ENCODE measurements at regions not wholly inside any gene's neighbourhood (a gene's known extent, or its start where the extent isn't known, plus 50 kb on each side); places are given as distances from the start of the nearest gene placed in this dataset.
"Not testable (repeated sequence)": the region's sequence is repeated elsewhere in the genome, so short reads cannot be mapped to it uniquely, and the experiment has no call there.

DNA sequence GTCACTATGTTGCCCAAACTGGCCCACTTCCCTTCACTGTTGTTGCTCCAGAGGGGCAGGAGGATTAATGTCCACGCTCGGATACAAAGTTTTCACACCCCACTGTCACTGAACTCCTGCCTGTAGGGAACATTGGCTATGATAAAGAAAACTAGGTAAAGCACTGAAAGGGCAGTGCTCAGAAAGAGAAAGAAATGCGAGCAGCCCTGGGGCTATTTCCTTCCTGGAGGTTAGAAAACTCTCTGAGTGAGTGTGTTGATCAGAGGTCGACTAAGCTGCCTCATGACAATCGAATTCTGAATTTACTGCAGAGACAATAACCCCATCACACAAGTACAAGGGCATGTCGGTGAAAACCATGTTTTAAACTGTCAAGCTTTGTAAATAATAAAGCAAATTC, 227.2 kb upstream of the PITRM1 start:
- DNase-seq = no peak

DNA sequence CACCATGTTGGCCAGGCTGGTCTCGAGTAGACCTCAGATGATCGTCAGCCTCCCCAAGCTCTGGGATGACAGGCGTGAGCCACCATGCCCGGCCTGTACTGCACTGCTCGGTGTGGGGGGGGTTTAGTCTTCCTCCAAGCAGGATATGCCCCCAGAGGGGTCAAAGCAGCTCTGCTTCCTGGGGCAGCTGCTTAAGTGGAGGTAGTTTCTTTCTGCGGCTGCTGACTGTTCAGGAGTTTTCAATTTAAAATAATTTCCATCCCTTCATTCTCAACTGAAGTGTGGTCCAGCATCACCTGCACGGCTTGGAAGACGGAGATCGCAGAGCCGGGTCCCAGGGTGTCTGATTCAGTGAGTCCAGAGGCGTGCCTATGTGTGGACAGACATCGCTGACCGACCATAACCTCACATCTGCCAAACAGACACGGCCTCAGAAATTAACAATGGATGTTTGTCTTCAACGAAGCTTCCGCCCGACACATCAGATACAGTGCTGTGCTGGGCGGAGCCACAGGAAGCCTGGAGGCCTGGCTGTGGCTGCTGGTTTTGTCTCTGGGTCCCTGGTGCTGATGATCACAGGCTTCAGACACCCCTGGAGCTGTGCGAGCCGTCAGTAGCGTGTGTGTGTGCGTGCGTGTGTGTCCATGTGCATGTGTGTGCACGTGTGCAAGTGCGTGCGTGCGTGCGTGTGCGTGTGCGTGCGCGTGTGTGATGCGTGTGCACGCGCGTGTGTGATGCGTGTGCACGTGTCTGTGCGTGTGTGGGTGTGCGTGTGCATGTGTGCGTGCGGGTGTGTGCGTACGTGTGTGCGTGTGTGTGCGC, 226.5 kb upstream of the PITRM1 start:
- DNase-seq = no peak

DNA sequence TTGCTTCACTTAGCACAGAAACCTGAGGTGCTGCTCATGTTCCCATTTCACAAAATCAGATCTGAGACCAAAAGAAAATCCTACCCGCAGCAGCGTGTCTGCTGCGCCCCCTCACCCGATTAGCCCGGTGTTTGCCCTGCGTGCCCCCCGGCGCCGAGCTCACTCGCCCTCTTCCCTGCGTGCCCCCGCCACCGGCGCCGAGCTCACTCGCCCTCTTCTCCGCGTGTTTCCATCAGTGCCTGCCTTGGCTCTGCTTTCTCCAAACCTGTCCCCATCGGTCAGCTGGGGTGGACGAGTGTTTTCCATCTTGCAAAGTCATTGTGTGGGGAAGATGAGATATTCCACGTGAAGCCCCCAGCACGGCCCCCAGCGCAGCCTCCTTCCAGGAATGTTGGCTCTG, 225.3 kb upstream of the PITRM1 start:
- DNase-seq = no peak

DNA sequence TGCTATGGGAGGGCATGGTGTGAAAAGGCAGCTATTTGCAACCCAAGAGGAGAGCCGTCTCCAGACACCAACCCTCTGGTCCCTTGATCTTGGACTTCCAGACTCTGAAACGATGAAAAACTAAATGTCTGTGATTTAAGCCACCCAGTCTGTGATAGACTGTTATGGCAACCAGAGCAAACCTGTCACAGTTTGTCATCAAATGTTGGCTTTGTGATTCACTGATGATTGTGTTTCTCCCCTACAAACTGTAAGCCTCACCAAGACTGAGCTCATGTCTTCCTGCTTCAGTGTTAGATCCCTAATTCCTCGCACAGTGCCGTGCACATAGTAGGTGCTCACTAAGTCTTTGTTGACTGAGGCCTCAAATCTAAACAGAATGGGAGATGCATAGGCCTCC, 224.6 kb upstream of the PITRM1 start:
- DNase-seq = no peak

DNA sequence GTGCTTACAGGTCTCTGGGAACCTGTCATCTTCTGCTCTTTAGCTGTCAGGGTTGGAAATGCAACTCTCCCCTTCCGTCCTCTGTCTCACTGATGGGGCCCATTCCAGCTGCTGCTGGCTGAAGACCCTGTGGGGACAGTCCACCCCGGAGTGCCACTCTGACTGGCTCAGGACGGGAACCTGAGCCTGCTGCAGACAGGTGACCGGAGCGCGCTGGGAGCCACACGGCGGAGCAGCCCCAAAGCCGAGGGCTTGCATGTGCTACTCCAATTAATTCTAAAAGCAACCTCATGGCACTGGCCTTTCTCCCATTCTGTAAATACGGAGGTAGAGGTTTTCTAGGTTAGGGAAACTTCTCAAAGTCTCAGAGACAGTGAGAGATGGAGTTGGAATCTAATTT, 223.5 kb upstream of the PITRM1 start:
- no peak for DNase-seq

DNA sequence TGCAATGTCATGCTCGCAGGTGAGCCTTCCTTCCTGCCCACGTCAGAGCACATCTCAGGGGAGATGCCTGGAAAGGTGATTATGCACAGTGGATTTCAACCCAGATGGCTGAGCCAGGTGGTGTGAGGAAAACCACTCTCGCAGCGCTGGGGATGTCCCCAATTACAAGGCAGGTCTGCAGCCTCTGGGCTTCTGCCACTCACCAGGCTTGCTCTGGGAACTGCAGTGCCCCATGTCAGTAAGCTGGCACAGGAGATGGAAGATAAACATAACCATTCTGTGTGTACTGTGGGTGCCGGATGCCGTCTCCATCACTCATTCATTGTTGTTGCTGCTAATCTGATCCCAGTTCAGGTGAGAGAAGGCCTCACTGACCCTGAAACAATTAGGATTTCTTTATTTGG, 222.9 kb upstream of the PITRM1 start:
- peak; percentile 48 for DNase-seq

DNA sequence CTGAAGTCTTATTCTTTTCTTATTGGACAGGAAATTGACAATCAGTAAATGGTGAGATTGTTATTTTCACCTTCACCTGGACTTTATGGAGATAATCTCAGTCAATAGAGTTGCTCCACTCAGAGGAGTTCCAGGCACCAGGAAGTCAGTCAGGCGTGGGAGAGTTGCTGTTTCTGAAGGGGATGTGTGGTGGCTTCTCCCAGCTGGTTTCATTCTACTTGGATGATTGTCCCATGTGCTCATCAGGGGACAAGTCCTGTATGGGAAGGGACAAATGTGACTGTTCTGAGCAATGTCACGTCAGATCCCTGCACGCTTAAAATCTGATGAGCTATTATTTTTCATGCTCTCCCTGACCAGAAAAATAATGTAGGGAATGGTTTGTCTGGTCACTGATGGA, 222.5 kb upstream of the PITRM1 start:
- DNase-seq = no peak

DNA sequence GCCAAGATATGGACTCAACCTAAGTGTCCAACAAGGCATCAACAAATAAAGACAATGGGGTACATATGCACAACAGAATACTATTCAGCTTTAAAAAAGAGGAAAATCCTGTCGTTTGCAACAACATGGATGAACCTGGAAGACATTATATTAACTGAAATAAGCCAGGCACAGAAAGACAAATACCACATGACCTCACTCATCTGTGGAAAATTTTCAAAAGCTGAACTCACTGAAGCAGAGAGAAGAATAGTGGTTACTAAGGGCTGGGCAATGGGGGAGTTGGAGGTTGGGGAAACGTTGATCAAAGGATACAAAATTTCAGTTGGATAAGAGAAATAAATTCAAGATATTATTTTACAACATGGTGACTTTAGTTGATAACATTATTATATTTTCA, 221.4 kb upstream of the PITRM1 start:
- no peak for DNase-seq

DNA sequence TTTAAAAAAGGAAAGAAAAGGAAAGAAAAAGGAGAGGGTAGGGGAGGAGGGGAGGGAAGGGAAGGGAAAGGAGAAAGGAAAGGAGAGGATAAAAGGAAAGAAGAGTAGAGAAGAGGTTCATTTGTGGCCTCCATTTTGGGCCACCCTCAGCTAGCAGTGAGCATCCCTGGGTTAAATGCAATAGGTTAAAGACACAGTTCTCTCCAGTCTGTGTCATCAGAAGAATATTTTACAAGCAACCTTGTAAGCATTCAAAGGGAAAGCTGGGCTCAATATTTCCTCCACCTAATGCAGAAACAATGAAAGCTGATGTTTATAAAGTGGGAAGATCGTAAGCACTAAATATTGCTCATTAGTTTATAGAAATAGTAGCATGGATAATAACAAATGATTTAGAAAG, 219.1 kb upstream of the PITRM1 start:
- no peak for DNase-seq

DNA sequence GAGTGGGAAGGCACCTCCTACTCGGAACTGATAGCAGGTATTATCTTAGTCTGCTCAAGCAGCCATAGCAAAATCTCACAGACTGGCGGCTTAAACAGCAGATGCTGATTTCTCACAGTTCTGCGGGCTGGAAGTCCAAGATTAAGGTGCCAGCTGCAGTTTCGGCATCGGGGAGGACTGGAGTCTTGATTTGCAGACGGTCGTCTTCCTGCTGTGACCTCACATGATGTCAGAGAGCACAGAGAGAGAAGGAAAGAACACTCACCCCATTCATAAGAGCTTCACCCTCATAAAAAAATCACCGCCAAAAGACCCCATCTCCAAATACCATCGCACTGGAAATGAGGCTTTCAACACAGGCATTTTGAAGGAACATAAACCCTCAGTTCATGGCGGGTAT, 216.5 kb upstream of the PITRM1 start:
- DNase-seq = no peak

DNA sequence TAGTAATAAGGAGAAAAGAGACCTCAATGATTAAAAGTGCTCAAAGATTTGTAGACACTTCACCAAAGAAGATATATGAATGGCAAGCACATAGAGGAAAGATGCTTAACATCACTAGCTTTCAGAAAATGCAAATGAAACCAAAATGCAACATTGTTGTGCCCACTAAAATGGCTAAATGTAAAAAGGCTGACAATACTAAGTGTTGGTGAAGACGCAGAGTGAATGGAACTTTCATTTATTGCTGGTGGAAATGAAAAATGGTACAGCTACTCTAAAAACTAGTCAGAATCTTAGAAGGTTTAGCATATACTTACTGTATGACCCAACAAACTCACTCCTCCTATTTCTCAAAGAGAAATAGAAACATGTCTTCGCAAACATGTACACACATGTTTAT, 212.9 kb upstream of the PITRM1 start:
- no peak for DNase-seq

DNA sequence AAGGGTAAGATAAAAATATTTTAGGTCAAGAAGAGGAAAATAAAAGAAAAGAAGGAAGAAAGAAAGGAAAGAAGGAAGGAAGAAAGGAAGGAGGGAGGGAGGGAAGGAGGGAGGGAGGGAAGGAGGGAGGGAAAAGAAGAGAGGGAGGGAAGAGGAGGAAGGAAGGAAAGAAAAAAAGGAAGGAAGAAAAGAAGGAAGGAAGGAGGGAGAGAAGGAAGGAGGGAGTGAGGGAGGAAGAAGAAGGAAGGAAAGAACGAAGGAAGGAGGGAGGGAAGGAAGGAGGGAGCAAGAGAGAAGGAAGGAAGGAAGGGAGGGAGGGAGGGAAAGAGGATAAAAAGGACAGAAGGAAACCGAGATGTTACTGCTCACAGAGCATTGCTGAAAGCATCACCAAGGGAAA, 209.5 kb upstream of the PITRM1 start:
- DNase-seq = no peak

DNA sequence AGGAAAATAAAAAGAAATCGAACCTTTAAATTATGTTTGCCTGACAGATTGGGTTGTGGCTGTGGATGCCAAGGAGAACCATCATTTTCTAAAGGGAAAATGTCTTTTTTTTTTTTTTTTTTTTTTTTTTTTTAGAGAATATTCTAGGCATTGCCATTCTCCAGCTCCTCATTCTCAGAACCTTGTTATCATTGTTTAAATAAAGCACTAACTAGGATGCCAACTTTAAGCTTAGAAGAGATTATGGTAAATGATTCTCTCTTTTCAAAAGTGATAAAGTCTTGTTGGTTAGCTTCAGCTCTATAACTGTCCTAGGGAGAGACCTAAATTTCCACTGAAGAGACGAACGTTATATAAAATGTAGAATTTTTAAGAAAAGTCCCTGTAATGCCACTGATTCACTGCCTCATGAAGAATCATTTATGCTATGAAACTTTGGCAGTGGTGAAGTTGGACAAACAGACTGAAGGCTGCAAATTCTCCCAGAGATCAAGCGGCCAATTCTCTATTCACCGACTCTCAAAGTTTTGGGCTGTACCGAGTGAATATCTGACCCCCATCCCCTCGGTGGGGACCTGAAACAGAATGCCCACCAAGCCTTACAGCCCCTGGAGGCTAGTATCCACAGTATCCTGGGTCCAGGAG, 207.9 kb upstream of the PITRM1 start:
- no peak for DNase-seq

DNA sequence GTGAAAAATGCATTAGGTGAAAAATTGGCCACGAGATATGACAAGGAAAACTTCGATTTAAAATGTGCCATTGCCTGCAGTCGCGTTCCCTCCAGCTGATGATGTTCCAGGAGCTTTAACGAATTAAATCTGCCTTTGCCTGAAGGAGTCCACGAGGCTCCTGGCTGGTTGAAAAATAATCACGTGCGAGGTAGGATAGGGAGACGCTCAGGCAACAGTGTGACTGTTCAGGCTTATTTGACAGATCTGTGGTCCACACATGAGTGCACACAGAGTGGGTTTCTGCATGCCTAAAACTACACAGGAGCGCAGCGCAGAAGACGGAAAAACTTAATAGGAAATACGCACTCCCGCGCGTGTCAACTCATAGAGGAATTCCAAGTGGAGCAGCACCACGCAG, 204.0 kb upstream of the PITRM1 start:
- no peak for DNase-seq

DNA sequence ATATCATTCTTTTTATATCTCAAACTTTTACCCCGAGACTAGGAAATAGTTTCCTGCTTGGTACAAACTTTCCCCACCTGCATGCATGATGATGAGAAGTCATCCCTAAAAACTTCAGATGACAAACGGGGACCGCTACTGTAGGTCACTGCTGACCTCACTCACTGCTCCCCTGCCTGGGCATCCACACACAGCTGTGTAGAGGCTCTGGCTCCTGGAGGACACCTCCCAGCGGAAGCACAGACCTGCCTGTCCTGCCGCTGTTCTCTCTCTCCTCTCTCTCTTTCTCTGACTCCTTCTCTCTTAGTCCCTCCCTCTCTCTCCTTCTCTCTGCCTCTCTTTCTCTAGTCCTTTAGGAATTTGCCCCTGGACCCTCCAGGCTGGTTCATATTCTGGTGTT, 202.9 kb upstream of the PITRM1 start:
- DNase-seq = no peak

DNA sequence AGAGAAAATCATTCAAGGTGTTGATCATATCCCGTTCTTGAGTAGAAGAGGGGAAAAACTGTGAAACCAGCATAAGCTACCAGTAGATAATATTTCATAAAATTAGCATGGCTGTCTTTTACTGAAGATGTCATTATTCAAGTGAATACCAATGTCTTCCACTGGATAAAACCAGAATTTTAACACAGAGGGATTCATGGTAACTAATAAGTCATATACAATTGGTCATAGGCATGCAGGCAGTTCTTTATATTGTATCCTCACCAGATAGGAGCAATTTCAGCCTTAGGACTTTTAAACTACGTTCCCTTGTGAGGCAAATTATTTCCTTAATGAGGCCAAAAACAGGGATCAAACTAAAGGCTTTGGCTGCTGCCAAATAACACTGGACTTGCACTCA, 202.3 kb upstream of the PITRM1 start:
- no peak for DNase-seq

DNA sequence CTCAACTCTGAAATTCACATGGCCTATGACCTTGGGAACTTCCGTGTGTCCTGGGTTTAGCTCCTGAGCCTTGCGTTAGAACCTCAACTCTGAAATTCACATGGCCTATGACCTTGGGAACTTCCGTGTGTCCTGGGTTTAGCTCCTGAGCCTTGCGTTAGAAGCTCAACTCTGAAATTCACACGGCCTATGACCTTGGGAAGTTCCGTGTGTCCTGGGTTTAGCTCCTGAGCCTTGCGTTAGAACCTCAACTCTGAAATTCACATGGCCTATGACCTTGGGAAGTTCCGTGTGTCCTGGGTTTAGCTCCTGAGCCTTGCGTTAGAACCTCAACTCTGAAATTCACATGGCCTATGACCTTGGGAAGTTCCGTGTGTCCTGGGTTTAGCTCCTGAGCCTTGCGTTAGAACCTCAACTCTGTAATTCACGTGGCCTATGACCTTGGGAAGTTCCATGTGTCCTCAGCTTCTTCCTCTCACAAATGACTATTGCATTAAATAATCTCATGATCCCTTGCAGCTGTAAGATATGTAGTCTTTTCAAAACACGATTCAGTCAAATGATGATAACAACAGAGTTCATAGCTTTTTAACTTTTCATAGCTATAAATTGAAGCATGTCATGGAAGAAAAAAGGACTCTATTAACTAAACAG, 200.9 kb upstream of the PITRM1 start:
- DNase-seq = not testable (repeated sequence)

DNA sequence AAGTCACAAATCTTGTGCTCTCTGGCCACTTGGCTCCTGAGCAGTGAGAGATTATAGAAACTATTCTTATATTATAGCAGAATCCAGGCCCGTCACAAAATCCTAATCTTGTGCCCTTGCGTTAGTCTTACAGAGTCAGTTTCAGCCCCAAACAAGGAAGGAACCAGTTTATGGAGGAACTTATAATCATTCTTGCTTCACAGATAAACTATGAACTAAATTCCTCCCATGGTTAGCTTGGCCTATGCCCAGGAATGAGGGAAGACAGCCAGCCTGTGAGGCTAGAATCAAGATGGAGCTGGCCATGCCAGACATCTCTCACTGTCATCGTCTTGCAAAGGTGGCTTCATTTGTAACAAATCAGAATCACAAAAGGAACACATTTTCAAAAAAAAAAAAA, 199.7 kb upstream of the PITRM1 start:
- no peak for DNase-seq

DNA sequence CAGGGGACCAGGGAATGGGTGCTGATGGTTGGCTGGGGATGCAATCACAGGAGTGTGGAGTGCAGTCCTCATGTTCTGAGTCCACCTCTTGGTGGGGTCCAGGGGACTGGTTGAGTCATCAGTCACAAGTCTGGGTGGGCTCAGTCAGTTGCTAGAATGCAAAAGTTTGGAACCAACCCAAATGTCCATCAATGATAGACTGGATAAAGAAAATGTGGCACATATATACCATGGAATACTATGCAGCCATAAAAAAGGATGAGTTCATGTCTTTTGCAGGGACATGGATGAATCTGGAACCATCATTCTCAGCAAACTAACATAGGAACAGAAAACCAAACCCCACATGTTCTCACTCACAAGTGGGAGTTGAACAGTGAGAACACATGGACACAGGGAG, 199.0 kb upstream of the PITRM1 start:
- DNase-seq = not testable (repeated sequence)

DNA sequence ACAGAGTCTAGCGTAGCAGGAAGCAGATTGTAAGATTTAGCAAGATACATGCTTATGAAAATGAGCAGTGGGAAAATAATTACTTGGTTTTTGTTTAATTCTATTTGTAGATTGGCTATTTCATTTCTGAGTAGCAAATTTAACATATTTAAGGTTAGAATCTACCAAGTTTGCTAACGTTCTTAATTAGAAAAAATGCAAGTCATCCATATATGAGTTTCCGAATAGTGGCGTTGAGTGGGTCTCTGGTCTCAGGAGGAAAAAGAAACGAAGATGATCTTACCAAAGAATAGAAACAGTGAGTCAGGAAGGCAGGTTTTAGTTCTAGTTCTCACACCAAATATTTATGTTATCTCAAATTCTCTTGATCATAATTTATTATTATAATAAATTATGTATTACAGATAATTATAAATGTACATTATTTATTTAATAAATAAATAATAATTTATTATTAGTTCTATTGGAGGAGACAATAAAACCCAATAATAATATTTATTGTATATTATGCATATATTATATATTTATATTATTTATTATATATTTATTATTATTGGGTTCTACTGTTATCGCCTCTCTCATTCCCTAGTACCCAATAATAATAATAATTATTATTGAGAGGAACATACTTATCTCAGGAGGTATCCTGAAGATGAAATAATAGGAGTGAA, 194.3 kb upstream of the PITRM1 start:
- DNase-seq = no peak

DNA sequence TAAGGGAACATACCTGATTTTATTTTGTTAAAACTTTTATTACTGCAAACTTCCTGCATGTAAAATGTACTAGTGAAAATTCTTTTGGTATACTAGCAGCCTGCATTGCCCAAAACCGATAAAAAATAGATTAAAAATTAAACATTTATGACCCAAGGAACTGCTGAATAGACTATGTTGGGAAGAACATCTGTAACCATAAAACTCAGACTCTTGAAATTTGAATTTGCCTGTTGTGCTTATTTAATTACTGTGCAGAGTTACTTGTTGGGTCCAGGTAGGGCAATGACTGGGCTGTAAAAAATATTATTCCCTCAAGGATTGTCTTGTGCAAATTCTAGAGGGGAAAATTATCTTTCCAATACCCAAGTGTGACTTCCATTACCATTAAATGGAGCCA, 193.5 kb upstream of the PITRM1 start:
- no peak for DNase-seq

DNA sequence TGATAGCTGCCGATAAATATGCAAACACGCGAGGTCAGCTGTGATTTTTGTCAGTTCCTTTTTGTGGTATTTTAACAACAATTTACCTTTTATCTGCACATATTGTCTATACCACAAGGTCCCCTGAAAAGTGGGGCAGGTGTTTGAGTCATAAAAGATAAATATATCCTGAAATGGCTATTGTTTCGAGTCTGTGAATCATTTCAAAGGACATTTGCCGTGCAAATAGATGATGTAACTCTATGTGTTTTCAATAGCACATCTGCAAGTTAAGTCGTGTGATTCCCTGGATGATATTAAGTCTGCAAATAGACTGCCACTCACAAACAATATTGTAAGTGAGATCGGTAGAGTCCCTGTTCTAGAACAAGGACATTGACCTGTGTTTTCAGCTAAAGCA, 193.0 kb upstream of the PITRM1 start:
- no peak for DNase-seq

DNA sequence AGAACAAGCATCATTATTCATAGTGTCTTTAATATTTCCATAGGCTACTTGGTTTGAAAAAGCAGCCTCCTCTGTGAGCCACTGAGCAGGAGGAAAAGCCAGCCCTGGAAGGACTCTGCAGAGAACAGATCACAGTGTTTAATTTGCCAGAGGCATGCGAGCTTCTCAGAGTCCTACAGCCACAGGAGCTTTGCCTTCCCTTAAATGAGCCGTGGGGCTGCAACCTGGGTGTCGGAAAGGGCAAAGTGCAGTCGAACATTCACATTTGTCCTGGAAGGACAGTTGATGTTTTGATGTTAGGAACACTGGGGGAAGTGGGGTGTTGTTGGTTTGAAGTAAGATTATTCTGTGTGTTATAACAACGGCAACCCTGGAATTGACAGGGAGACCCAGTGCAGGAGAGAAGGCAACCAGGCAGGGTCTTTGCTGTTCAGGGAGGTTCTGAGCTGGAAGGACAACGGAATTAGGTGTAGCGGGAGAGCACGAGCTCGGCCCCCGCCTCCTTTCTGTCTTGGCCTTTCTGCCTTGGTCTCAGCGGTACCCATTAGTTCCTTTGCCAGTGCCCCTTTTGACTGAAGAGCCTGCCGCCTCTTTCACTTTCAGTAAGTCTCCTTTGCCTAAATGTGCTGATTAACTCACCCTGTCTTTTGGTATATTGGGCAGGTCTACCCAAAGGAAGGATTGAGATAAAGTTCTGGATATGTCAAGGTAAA, 192.3 kb upstream of the PITRM1 start:
- no peak for DNase-seq

Data from NCI-H2171 (cell line).